Fibroblast of lung (primary cell): ENCODE measurements at regions not wholly inside any gene's neighbourhood (a gene's known extent, or its start where the extent isn't known, plus 50 kb on each side); places are given as distances from the start of the nearest gene placed in this dataset.

Experiments
- DNase-seq, 2 donors: peaks; one replicate each; pipeline versions ENCODE4 v3.0.0 to v3.0.0-alpha.2; 2010; ENCODE audit warnings: low read depth in 2 of 2
- H2AFZ ChIP-seq: 2 replicates; pipeline ENCODE4 v1.5.1; 2012; ENCODE audit warnings: low read length, control low read depth, inconsistent platforms
- H3K27ac ChIP-seq: 2 replicates; pipeline ENCODE4 v1.5.1; 2011; ENCODE audit warnings: low read length, control low read depth; ENCODE audit not compliant: insufficient read depth
- H3K27me3 ChIP-seq: 2 replicates; pipeline ENCODE4 v1.5.1; 2011; ENCODE audit warnings: mild to moderate bottlenecking, low read length; ENCODE audit not compliant: control insufficient read depth, insufficient read depth
- H3K36me3 ChIP-seq: 2 replicates; pipeline ENCODE4 v1.5.1; 2011; ENCODE audit warnings: low read length; ENCODE audit not compliant: control insufficient read depth, insufficient read depth
- H3K4me1 ChIP-seq: 2 replicates; pipeline ENCODE4 v1.5.1; 2011; ENCODE audit warnings: low read length; ENCODE audit not compliant: control insufficient read depth, insufficient read depth; ENCODE audit errors: extremely low read depth
- H3K4me2 ChIP-seq: 2 replicates; pipeline ENCODE4 v1.5.1; 2011; ENCODE audit warnings: low read length, control low read depth; ENCODE audit not compliant: insufficient read depth; ENCODE audit errors: extremely low read depth
- H3K4me3 ChIP-seq, 4 experiments: fragments of 200-600 bp in 1 of 4; sonication (generic) in 1 of 4; replicated peaks in 1 of 4; 2 replicates each; pipeline ENCODE4 v1.5.1; 2011 to 2016; ENCODE audit warnings: low read length in 4 of 4, low read depth in 3 of 4, mild to moderate bottlenecking in 3 of 4, control low read depth in 2 of 4, inconsistent platforms in 1 of 4, mixed read lengths in 1 of 4; ENCODE audit not compliant: insufficient read depth in 1 of 4; ENCODE audit errors: control extremely low read depth in 1 of 4
- H3K79me2 ChIP-seq: 2 replicates; pipeline ENCODE4 v1.5.1; 2012; ENCODE audit warnings: mild to moderate bottlenecking, low read length, inconsistent platforms; ENCODE audit not compliant: control insufficient read depth, insufficient read depth
- H3K9ac ChIP-seq: 2 replicates; pipeline ENCODE4 v1.5.1; 2011; ENCODE audit warnings: mild to moderate bottlenecking, low read length, control low read depth; ENCODE audit not compliant: insufficient read depth
- H3K9me3 ChIP-seq: 2 replicates; pipeline ENCODE4 v1.5.1; 2012; ENCODE audit warnings: low read depth, low read length; ENCODE audit not compliant: control insufficient read depth, insufficient read depth
- H4K20me1 ChIP-seq: 2 replicates; pipeline ENCODE4 v1.5.1; 2011; ENCODE audit warnings: low read length; ENCODE audit not compliant: control insufficient read depth, insufficient read depth; ENCODE audit errors: extremely low read depth
- CTCF ChIP-seq, 2 donors: IDR thresholded peaks in 1 of 2; conservative IDR thresholded peaks in 1 of 2; 1 replicate in 1 of 2; 2 replicates in 1 of 2; pipeline ENCODE4 v1.5.1; 2011 to 2012; ENCODE audit warnings: low read length in 2 of 2, control low read depth in 1 of 2, inconsistent platforms in 1 of 2, low read depth in 1 of 2, mild to moderate bottlenecking in 1 of 2
- EZH2 ChIP-seq: IDR thresholded peaks from 2 replicates; pipeline ENCODE4 v1.5.1; 2012; ENCODE audit warnings: low read length, control low read depth, mild to moderate bottlenecking; ENCODE audit errors: missing control alignments

- H3K4me1 ChIP-seq: no peaks in the 10 kb centered on the region
- no peak overlapping the region for H3K4me2 ChIP-seq
- H3K36me3 ChIP-seq: no peaks in the 10 kb centered on the region
- no peak for DNase-seq
- H2AFZ ChIP-seq: no peak overlapping the region
- H3K4me3 ChIP-seq: no peak overlapping the region
- no peaks in the 10 kb centered on the region for H4K20me1 ChIP-seq
- H3K27ac ChIP-seq: no peak overlapping the region
- H3K79me2 ChIP-seq: no peaks in the 10 kb centered on the region
- H3K9ac ChIP-seq: no peak overlapping the region
- no peak for TF ChIP-seq EZH2
- TF ChIP-seq CTCF (conservative IDR thresholded peaks at IDR 0.05 in 1 of 2, IDR thresholded peaks at IDR 0.05 in 1 of 2; ENCODE audit: low read depth in 1 of 2, low read length in 2 of 2): no peak
- no peaks in the 10 kb centered on the region for H3K9me3 ChIP-seq
- H3K27me3 ChIP-seq: no peaks in the 10 kb centered on the region
These were observed 125.6 kb upstream of the NRIP1 start for GRCh38 chr21:15190412-15190811.

- H3K4me3 ChIP-seq: no peak overlapping the region
- H3K36me3 ChIP-seq: no peaks in the 10 kb centered on the region
- no peak for DNase-seq
- H3K4me2 ChIP-seq: no peak overlapping the region
- H3K79me2 ChIP-seq: no peaks in the 10 kb centered on the region
- H2AFZ ChIP-seq: no peak overlapping the region
- TF ChIP-seq EZH2: no peak
- no peak for TF ChIP-seq CTCF (conservative IDR thresholded peaks at IDR 0.05 in 1 of 2, IDR thresholded peaks at IDR 0.05 in 1 of 2; ENCODE audit: low read depth in 1 of 2, low read length in 2 of 2)
- no peaks in the 10 kb centered on the region for H4K20me1 ChIP-seq
- no peaks in the 10 kb centered on the region for H3K9me3 ChIP-seq
- H3K27ac ChIP-seq: no peak overlapping the region
- no peak overlapping the region for H3K9ac ChIP-seq
- H3K27me3 ChIP-seq: no peaks in the 10 kb centered on the region
- no peaks in the 10 kb centered on the region for H3K4me1 ChIP-seq
These were observed 126.0 kb upstream of the NRIP1 start for GRCh38 chr21:15190837-15191236.

- Histone ChIP-seq H3K4me1 (no peaks in the 10 kb centered on the region), H3K9me3 (no peaks in the 10 kb centered on the region), H3K4me2 (no peak overlapping the region), H3K27me3 (no peaks in the 10 kb centered on the region), H2AFZ (no peak overlapping the region), H3K79me2 (no peaks in the 10 kb centered on the region), H4K20me1 (no peaks in the 10 kb centered on the region), H3K4me3 (no peak overlapping the region), H3K27ac (no peak overlapping the region), H3K36me3 (no peaks in the 10 kb centered on the region), H3K9ac (no peak overlapping the region)
- DNase-seq: no peak
- no peak for TF ChIP-seq EZH2
- no peak for TF ChIP-seq CTCF (conservative IDR thresholded peaks at IDR 0.05 in 1 of 2, IDR thresholded peaks at IDR 0.05 in 1 of 2; ENCODE audit: low read depth in 1 of 2, low read length in 2 of 2)
These were observed 126.5 kb upstream of the NRIP1 start for GRCh38 chr21:15191342-15191741.
